ENCODE measurements at regions not wholly inside any gene's neighbourhood (a gene's known extent, or its start where the extent isn't known, plus 50 kb on each side); places are given as distances from the start of the nearest gene placed in this dataset.

DNA sequence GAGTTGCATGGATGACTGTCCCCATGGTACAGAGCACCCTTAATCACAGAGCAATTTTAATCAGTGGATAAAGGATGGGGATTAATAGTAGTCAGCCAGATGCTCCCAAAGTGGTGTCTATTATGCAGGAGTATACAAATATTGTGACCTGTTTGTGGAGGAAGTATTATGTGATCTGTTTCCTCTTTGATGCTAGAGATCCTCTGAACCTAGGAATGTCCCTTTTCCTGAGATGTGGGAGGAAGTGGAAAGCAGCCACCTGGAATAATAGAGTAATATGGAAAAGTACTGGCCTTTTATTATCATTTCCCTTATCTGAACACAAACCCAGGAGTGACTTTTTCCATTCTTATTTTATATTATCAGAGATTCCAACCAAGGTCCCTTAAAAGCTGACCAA lies 94.2 kb upstream of the EFEMP1 start:
- Mint-ChIP-seq H3K4me1 (ENCODE audit: unreplicated experiment) (peaks cover 50% of the 10 kb centered on the region), H3K9me3 (ENCODE audit: unreplicated experiment) (no peaks in the 10 kb centered on the region), H3K27me3 (ENCODE audit: unreplicated experiment) (peaks cover 1% of the 10 kb centered on the region), H3K4me3 (ENCODE audit: unreplicated experiment) (no peak overlapping the region), H3K27ac (ENCODE audit: unreplicated experiment) (peak overlapping the region; percentile 84), H3K36me3 (ENCODE audit: low read depth, unreplicated experiment) (no peaks in the 10 kb centered on the region)
- DNase-seq (ENCODE audit: low spot score) = no peak
- TF ChIP-seq CTCF (IDR thresholded peaks at IDR 0.05; ENCODE audit: unreplicated experiment) = no peak

- Mint-ChIP-seq H3K4me3 (ENCODE audit: unreplicated experiment) (no peak overlapping the region), H3K4me1 (ENCODE audit: unreplicated experiment) (peaks cover 53% of the 10 kb centered on the region), H3K27me3 (ENCODE audit: unreplicated experiment) (peaks cover 1% of the 10 kb centered on the region), H3K9me3 (ENCODE audit: unreplicated experiment) (no peaks in the 10 kb centered on the region), H3K27ac (ENCODE audit: unreplicated experiment) (peak overlapping the region; percentile 84), H3K36me3 (ENCODE audit: low read depth, unreplicated experiment) (no peaks in the 10 kb centered on the region)
- DNase-seq (ENCODE audit: low spot score) = peak; percentile 12
- TF ChIP-seq CTCF (IDR thresholded peaks at IDR 0.05; ENCODE audit: unreplicated experiment) = no peak
These were observed 94.7 kb upstream of the EFEMP1 start for GRCh38 chr2:56018267-56018666.

DNA sequence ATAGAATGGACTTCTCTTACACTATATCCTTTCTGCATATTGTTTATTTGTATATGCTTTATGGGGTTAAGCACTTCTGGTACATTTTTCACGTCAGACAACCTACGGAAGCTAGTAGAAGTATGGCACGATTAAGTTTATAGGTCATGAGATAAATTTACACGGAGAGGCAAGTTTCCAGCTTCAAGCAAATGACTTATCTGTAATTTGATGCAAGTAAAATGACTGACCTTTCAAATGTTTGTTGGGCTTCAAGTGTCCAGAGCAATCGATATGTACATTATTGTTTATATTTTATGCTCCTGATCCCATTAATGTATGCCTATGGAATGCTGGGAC lies 97.5 kb upstream of the EFEMP1 start:
- peaks cover 6% of the 10 kb centered on the region for H3K27me3 Mint-ChIP-seq (ENCODE audit: unreplicated experiment)
- no peak for TF ChIP-seq CTCF (IDR thresholded peaks at IDR 0.05; ENCODE audit: unreplicated experiment)
- no peak for DNase-seq (ENCODE audit: low spot score)
- H3K36me3 Mint-ChIP-seq (ENCODE audit: low read depth, unreplicated experiment) = no peaks in the 10 kb centered on the region
- H3K4me3 Mint-ChIP-seq (ENCODE audit: unreplicated experiment) = no peak overlapping the region
- H3K27ac Mint-ChIP-seq (ENCODE audit: unreplicated experiment) = no peak overlapping the region
- peaks cover 58% of the 10 kb centered on the region for H3K4me1 Mint-ChIP-seq (ENCODE audit: unreplicated experiment)
- no peaks in the 10 kb centered on the region for H3K9me3 Mint-ChIP-seq (ENCODE audit: unreplicated experiment)

DNA sequence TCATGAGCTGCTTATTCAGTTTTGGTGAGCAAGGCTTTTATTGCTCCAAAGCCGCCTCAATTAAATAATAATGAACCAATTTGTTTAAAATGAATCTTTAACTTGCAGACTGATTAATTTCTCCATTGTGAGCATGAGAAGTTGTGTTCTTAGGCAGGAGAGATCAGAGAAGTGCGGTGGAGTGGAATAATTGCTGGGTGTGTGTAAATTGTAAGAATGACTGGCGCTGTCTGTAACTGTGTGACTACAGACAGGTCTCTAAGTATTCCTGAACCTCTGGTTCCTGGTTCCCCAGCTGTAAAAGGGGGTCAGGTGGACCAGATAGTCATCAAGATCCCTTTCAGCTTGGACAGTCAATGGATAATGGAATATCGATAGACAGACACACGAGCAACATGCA lies 98.0 kb upstream of the EFEMP1 start:
- DNase-seq (ENCODE audit: low spot score) = no peak
- H3K27ac Mint-ChIP-seq (ENCODE audit: unreplicated experiment) = no peak overlapping the region
- no peak for TF ChIP-seq CTCF (IDR thresholded peaks at IDR 0.05; ENCODE audit: unreplicated experiment)
- peaks cover 6% of the 10 kb centered on the region for H3K27me3 Mint-ChIP-seq (ENCODE audit: unreplicated experiment)
- no peaks in the 10 kb centered on the region for H3K36me3 Mint-ChIP-seq (ENCODE audit: low read depth, unreplicated experiment)
- no peak overlapping the region for H3K4me3 Mint-ChIP-seq (ENCODE audit: unreplicated experiment)
- H3K4me1 Mint-ChIP-seq (ENCODE audit: unreplicated experiment) = peaks cover 61% of the 10 kb centered on the region
- H3K9me3 Mint-ChIP-seq (ENCODE audit: unreplicated experiment) = no peaks in the 10 kb centered on the region

- Mint-ChIP-seq H3K4me3 (ENCODE audit: unreplicated experiment) (no peak overlapping the region), H3K27ac (ENCODE audit: unreplicated experiment) (peak overlapping the region; percentile 67)
These were observed 102.0 kb upstream of the EFEMP1 start for GRCh38 chr2:56025469-56026193.

More at GRCh38 chr2:56025469-56026193, 102.0 kb upstream of the EFEMP1 start:
- H3K27me3 Mint-ChIP-seq (ENCODE audit: unreplicated experiment) = peaks cover 6% of the 10 kb centered on the region
- H3K36me3 Mint-ChIP-seq (ENCODE audit: low read depth, unreplicated experiment) = no peaks in the 10 kb centered on the region
- no peak for TF ChIP-seq CTCF (IDR thresholded peaks at IDR 0.05; ENCODE audit: unreplicated experiment)
- DNase-seq (ENCODE audit: low spot score) = no peak
- peaks cover 42% of the 10 kb centered on the region for H3K4me1 Mint-ChIP-seq (ENCODE audit: unreplicated experiment)
- H3K9me3 Mint-ChIP-seq (ENCODE audit: unreplicated experiment) = no peaks in the 10 kb centered on the region
